DOHH2 (cell line): ENCODE measurements at regions not wholly inside any gene's neighbourhood (a gene's known extent, or its start where the extent isn't known, plus 50 kb on each side); places are given as distances from the start of the nearest gene placed in this dataset.

Experiments used
- CTCF ChIP-seq: fragments of 200-600 bp; sonication (generic); IDR thresholded peaks from one replicate; pipeline ENCODE4 v1.5.1; 2014; ENCODE audit warnings: antibody characterized with exemption, mild to moderate bottlenecking, low read depth, low read length; ENCODE audit not compliant: poor library complexity, severe bottlenecking
- EZH2phosphoT487 ChIP-seq: fragments of 200-600 bp; sonication (generic); IDR thresholded peaks from 2 replicates; pipeline ENCODE4 v1.6.1; 2017; ENCODE audit warnings: borderline replicate concordance, mild to moderate bottlenecking, antibody characterized with exemption, low read length, moderate library complexity, mixed read lengths

- TF ChIP-seq CTCF (no peak), EZH2phosphoT487 (no peak)
Observed at GRCh38 chrX:40388441-40388840, 192.3 kb upstream of the ATP6AP2 start.
